IPS-18a (cell line): ENCODE measurements at regions not wholly inside any gene's neighbourhood (a gene's known extent, or its start where the extent isn't known, plus 50 kb on each side); places are given as distances from the start of the nearest gene placed in this dataset.

Source experiments
- H3K27ac ChIP-seq: one replicate; pipeline ENCODE4 v1.5.1; 2013; ENCODE audit warnings: low read length
- H3K27me3 ChIP-seq: one replicate; pipeline ENCODE4 v1.6.1; 2013; ENCODE audit warnings: mild to moderate bottlenecking, low read length; ENCODE audit not compliant: control insufficient read depth, insufficient read depth
- H3K36me3 ChIP-seq: one replicate; pipeline ENCODE4 v1.6.1; 2013; ENCODE audit warnings: low read depth, low read length; ENCODE audit not compliant: control insufficient read depth
- H3K4me1 ChIP-seq: one replicate; pipeline ENCODE4 v1.6.1; 2013; ENCODE audit warnings: low read depth, low read length; ENCODE audit not compliant: control insufficient read depth
- H3K4me3 ChIP-seq: one replicate; pipeline ENCODE4 v1.5.1; 2013; ENCODE audit warnings: low read length
- H3K9ac ChIP-seq: one replicate; pipeline ENCODE4 v1.6.1; 2013; ENCODE audit warnings: mild to moderate bottlenecking, low read length, moderate library complexity
- H3K9me3 ChIP-seq: one replicate; pipeline ENCODE4 v1.6.1; 2013; ENCODE audit warnings: low read depth, low read length; ENCODE audit not compliant: control insufficient read depth

DNA sequence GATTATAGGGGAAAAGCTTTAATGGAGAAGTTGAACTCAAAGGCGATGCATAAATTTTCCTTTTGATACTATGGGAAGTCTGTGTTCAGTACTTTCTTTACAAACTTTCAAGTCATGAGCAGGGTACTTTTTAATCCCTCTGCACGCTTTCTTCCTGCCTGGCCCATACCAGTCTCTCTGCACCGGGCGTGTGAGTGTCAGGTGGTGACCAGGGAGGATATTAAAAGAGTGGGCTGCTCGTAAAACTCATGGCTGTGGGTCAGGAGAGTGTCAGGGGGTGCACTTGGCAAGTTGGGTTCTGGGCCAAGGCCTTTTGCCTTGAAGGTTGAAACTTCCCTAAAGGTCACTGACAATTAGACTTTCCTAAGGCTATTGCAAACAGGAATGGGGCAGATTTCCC is 367.8 kb downstream of the GPD2 start:
- Histone ChIP-seq H3K36me3 (no peaks in the 10 kb centered on the region), H3K9ac (no peak overlapping the region), H3K27me3 (no peaks in the 10 kb centered on the region), H3K4me1 (peaks cover 39% of the 10 kb centered on the region), H3K4me3 (no peak overlapping the region), H3K27ac (no peak overlapping the region), H3K9me3 (no peaks in the 10 kb centered on the region)

DNA sequence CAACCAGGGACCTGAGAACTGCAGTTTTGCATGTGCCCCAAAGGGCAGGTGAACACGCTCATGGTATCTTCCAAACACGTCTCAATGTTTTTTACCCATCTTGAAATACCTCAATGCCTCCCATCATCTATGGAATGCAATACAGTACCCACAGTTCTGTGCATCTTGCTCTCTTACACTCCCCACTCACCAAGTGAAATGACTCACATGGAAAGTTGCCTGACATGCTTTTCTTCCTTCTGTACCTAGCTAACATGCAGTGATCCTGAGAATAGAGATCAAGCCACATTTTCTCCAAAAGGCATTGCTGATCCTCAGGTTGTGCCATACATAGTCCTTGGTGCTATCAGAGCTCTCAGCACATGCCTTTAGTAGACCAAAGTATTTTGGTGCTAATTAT is 373.9 kb downstream of the GPD2 start:
- H3K36me3 ChIP-seq = no peaks in the 10 kb centered on the region
- no peak overlapping the region for H3K4me3 ChIP-seq
- no peak overlapping the region for H3K9ac ChIP-seq

DNA sequence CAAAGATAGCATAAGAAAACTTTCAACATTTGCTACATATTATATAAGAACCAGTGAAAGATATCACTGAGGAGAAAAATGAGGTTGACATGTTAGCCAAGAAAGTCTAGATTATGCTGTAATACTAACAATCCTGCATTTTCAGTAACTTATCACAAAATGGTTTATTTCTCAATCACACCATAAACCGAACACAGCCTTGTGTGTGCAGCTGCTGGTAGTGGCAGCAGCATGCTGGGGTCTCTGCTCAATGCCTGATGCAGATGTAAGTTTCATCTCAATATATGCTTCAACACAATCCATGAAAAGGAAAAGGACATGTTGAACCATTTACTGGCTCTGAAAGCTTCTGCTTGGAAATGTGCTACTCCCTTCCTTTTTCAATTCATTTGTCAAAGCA is 376.3 kb downstream of the GPD2 start:
- Histone ChIP-seq H3K27ac (no peak overlapping the region), H3K36me3 (no peaks in the 10 kb centered on the region), H3K4me3 (no peak overlapping the region), H3K9ac (no peak overlapping the region), H3K27me3 (no peaks in the 10 kb centered on the region), H3K9me3 (no peaks in the 10 kb centered on the region), H3K4me1 (no peaks in the 10 kb centered on the region)

More for the DNA sequence above, 373.9 kb downstream of the GPD2 start:
- H3K27me3 ChIP-seq = no peaks in the 10 kb centered on the region
- H3K27ac ChIP-seq = no peak overlapping the region
- no peaks in the 10 kb centered on the region for H3K4me1 ChIP-seq
- no peaks in the 10 kb centered on the region for H3K9me3 ChIP-seq

DNA sequence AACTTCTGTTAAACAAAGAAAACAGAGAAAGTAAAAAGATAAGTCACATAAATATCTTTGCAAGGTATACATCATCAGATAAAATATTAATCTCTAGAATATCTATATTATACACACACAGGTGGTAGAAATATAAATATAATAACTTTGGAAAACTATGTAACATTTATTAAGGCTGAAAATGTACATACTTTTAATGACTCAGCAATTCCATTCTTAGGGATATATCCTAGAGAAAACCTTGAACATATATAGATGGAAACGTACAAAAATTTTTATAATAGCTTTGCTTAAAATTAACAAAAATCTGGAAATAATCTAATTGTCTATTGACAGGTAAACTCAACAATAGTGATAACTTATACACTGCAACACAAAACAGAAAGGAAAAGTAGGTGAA is 381.3 kb downstream of the GPD2 start:
- no peak overlapping the region for H3K27ac ChIP-seq
- no peak overlapping the region for H3K4me3 ChIP-seq
- H3K27me3 ChIP-seq = no peaks in the 10 kb centered on the region
- H3K9me3 ChIP-seq = no peaks in the 10 kb centered on the region
- H3K36me3 ChIP-seq = no peaks in the 10 kb centered on the region
- H3K9ac ChIP-seq = no peak overlapping the region
- no peaks in the 10 kb centered on the region for H3K4me1 ChIP-seq

DNA sequence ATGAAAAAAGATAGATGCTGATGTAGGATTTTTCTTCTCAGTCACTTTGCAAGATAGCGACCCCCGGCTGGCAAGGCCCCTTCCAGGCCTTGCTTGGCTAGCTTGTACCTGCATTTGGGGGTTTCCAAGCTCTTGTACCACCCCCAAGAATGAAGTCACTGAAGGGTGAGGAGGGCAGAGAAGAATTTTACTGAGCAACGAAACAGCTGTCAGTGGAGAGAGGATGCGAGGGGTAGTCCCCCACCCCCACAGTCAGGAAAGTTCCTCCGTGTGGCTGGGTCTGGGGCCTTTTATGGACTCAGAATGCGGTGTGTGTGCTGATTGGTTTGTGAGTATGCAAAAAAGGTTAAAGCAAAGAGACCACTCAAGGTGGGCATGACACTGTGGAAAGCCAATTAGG is 382.0 kb downstream of the GPD2 start:
- Histone ChIP-seq H3K27me3 (no peaks in the 10 kb centered on the region), H3K36me3 (no peaks in the 10 kb centered on the region), H3K9ac (no peak overlapping the region), H3K9me3 (no peaks in the 10 kb centered on the region), H3K4me1 (no peaks in the 10 kb centered on the region), H3K4me3 (no peak overlapping the region), H3K27ac (no peak overlapping the region)

DNA sequence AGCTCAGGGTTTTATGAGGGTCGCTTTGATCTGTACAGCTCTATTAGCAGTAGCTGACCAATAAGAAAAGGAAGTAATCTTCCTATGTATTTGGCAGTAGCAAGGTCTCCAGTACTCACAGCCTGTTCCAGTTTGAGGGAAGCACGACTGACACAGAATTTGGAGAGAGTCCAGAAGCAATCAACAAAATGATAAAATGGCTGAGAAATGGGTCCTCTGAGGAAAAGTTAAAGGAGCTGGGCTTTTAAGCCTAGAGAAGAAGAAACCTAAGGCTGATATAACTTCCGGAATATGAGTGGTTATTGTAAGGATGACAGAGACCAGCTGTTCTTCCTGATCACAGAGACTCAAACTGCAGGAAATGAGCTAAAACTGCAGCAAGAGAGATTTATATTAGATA is 382.8 kb downstream of the GPD2 start:
- Histone ChIP-seq H3K4me3 (no peak overlapping the region), H3K36me3 (no peaks in the 10 kb centered on the region), H3K27ac (no peak overlapping the region)

DNA sequence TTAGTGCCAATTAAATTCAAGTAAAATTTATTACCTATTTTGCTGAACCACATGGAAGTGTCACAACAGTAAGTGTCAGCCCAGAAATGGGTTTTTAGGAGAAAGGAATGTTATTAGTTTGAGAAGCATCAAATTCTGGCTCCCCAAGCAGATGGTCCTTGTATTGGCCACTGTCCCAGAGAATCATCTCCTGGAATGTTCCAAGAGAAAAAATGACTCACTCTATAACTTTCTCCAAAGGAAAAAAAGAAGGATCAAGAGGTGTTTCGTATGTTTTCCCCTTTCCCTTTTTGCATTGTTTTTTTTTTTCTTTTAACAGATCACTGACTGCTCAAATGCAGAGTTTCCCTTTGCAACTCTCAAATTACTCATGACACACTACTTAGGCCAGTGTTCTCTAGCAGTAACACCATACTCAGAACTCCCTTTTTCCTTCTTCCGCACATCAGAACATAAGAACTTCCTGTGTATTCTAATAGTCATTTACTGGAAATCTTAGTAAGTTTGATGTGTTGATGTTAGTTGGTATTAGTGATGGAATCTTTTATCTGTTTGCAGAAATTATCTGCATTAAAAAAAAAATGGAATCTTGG is 390.3 kb downstream of the GPD2 start:
- Histone ChIP-seq H3K4me3 (no peak overlapping the region), H3K9ac (no peak overlapping the region), H3K27ac (no peak overlapping the region), H3K9me3 (no peaks in the 10 kb centered on the region), H3K27me3 (no peaks in the 10 kb centered on the region), H3K36me3 (no peaks in the 10 kb centered on the region), H3K4me1 (no peaks in the 10 kb centered on the region)

More for the DNA sequence above, 382.8 kb downstream of the GPD2 start:
- no peaks in the 10 kb centered on the region for H3K27me3 ChIP-seq
- H3K9ac ChIP-seq = no peak overlapping the region
- no peaks in the 10 kb centered on the region for H3K4me1 ChIP-seq
- no peaks in the 10 kb centered on the region for H3K9me3 ChIP-seq

DNA sequence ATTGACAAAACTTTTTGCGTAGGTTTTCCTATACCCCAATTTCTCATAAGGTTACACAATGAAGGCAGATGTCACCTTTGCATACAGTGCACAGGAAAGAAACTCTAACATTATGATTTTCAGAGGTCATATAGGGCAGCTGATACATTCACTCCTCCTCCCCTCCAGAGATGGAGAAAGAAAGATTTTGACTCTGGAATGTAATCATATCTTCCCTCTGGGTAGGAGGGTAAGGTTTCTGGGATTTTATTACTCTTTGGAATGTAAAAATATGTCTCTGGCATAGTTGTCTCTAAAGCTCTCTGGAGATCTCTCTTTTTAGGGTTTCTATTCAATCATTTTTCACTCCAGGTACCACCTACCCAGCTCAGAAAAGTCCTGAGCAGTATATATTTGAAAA is 398.3 kb downstream of the GPD2 start:
- Histone ChIP-seq H3K9me3 (no peaks in the 10 kb centered on the region), H3K36me3 (no peaks in the 10 kb centered on the region), H3K27ac (no peak overlapping the region), H3K4me1 (no peaks in the 10 kb centered on the region), H3K27me3 (no peaks in the 10 kb centered on the region), H3K4me3 (no peak overlapping the region), H3K9ac (no peak overlapping the region)

DNA sequence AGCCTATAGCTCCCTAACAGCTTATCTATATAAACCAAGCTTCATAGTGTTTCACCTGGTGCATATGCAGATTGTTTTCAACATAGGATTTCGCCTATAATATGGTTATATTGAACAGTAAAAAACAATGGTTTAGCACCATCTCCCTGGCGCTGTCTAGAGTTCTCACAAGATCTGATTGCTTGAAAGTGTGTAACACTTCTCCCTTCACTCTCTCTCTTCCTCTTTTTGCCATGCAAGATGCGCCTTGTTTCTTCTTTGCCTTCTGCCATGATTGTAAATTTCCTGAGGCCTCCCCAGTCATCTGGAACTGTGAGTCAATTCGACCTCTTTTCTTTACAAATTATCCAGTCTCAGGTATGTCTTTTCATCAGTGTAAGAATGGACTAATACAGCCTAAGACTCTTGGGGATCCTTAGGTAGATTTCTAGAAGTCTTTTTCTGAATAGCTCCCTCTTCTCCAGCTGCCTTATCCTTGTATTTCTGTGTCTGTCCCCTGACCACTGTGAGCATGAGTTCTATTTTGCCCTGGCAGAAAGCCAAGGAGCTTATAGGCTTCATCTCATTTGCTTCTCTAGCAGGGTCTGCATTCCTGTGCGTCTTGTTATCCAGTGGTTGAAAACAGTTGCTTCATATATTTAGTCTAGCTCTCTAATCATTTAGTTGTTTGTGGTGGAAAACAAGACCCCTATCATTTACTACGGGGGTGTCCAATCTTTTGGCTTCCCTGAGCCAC is 401.6 kb downstream of the GPD2 start:
- no peak overlapping the region for H3K9ac ChIP-seq
- no peaks in the 10 kb centered on the region for H3K9me3 ChIP-seq
- no peak overlapping the region for H3K27ac ChIP-seq
- no peaks in the 10 kb centered on the region for H3K27me3 ChIP-seq
- H3K4me1 ChIP-seq = no peaks in the 10 kb centered on the region
- H3K36me3 ChIP-seq = no peaks in the 10 kb centered on the region
- no peak overlapping the region for H3K4me3 ChIP-seq

DNA sequence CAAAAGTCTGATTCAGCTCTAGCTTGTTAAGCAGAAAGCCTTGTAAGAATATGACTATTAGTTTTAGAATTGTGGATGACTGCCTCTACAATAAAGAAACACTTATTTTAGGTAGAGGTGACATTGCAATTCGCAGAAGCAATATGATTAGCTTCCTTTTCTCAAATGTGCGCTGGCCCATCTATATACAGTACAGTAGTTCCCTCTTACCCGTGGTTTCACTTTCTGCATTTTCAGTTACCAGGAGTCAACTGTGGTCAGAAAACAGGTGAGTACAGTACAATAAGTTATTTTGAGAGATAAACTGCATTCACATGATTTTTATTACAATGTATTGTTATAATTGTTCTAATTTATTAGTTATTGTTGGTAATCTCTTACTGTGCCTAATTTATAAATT is 405.1 kb downstream of the GPD2 start:
- Histone ChIP-seq H3K9me3 (no peaks in the 10 kb centered on the region), H3K4me3 (no peak overlapping the region), H3K27me3 (no peaks in the 10 kb centered on the region), H3K27ac (no peak overlapping the region), H3K36me3 (no peaks in the 10 kb centered on the region), H3K9ac (no peak overlapping the region), H3K4me1 (peaks cover 3% of the 10 kb centered on the region)

DNA sequence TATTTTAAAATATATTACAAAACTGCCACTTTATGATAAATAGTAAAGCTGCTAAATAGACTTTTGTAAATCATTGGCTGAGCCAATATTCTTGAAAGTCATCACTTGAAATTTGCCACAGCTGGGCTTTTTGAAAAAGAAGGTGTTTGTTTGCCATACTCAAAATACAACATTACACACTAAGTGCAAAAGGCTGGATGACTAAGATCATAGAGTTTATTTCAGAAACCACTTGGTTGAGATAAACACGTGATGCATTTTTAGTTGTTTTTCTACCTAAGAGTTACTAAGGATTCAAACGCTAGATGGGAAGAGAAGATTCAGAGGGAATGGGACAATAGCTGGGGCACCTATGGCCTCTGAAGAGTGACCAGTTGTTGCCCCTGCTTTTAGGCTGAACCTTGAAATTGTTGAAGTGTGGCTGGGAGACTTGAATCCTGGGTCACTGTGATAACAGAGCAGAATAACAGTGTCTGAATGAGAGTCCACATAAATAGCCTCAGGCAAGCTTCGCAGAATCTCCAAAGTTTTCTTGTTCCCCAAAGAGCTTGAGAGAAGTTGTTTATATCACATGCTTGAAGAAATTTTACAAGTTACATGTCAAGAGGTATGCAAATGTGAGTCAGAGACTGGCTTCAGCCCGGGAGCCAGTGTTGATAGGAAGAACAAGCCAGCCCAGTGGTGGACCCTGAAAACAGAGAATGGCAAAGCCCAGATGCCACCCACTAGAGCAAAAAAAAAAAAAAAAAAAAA is 409.8 kb downstream of the GPD2 start:
- no peak overlapping the region for H3K4me3 ChIP-seq

More for the DNA sequence above, 409.8 kb downstream of the GPD2 start:
- H3K27ac ChIP-seq = no peak overlapping the region
- H3K9me3 ChIP-seq = no peaks in the 10 kb centered on the region
- no peak overlapping the region for H3K9ac ChIP-seq
- no peaks in the 10 kb centered on the region for H3K27me3 ChIP-seq
- no peaks in the 10 kb centered on the region for H3K36me3 ChIP-seq
- peaks cover 4% of the 10 kb centered on the region for H3K4me1 ChIP-seq
